SK-N-SH treated with all-trans-retinoic acid at 6 μM for 48 hours (cell line): ENCODE measurements at regions not wholly inside any gene's neighbourhood (a gene's known extent, or its start where the extent isn't known, plus 50 kb on each side); places are given as distances from the start of the nearest gene placed in this dataset.

ENCODE experiments used
- ATAC-seq: fragments of 200-7000 bp; cut with Tn5 transposase; 3 replicates; pipeline ENCODE4 v1.9.1; 2020; ENCODE audit warnings: mild to moderate bottlenecking, moderate library complexity
- ARNTL ChIP-seq: fragments of 450-650 bp; formaldehyde crosslinking; IDR thresholded peaks from 2 replicates; pipeline ENCODE4 v1.5.0; 2020; ENCODE audit warnings: low read depth, mild to moderate bottlenecking, moderate library complexity, borderline replicate concordance
- BACH2 ChIP-seq: fragments of 250-450 bp; sonication (Bioruptor Pico); IDR thresholded peaks from 2 replicates; pipeline ENCODE4 v1.9.0; 2021; ENCODE audit warnings: mild to moderate bottlenecking, borderline replicate concordance
- CREB5 ChIP-seq: fragments of 250-450 bp; sonication (Bioruptor Pico); IDR thresholded peaks from 2 replicates; pipeline ENCODE4 v1.5.1; 2020; ENCODE audit warnings: low read depth, mild to moderate bottlenecking, moderate library complexity
- CSDC2 ChIP-seq: fragments of 250-450 bp; sonication (Bioruptor Pico); IDR thresholded peaks from 2 replicates; pipeline ENCODE4 v1.5.0; 2020; ENCODE audit warnings: mild to moderate bottlenecking, moderate library complexity
- CSRNP3 ChIP-seq: fragments of 250-450 bp; sonication (Bioruptor Pico); IDR thresholded peaks from 2 replicates; pipeline ENCODE4 v1.5.1; 2021; ENCODE audit warnings: mild to moderate bottlenecking, moderate library complexity
- ESRRG ChIP-seq: fragments of 250-450 bp; sonication (Bioruptor Pico); IDR thresholded peaks from 2 replicates; pipeline ENCODE4 v1.6.1; 2021; ENCODE audit warnings: mild to moderate bottlenecking
- GLIS3 ChIP-seq: fragments of 250-450 bp; sonication (Bioruptor Pico); IDR thresholded peaks from 2 replicates; pipeline ENCODE4 v1.5.0; 2020; ENCODE audit warnings: mild to moderate bottlenecking, moderate library complexity
- ISL1 ChIP-seq: fragments of 250-450 bp; sonication (Bioruptor Pico); IDR thresholded peaks from 2 replicates; pipeline ENCODE4 v2.1.2; 2022; ENCODE audit warnings: mild to moderate bottlenecking, moderate library complexity
- OSR1 ChIP-seq: fragments of 250-450 bp; sonication (Bioruptor Pico); IDR thresholded peaks from 2 replicates; pipeline ENCODE4 v1.8.0; 2022; ENCODE audit warnings: moderate library complexity, mild to moderate bottlenecking, inconsistent platforms
- POU6F1 ChIP-seq: fragments of 250-450 bp; sonication (Bioruptor Pico); IDR thresholded peaks from 2 replicates; pipeline ENCODE4 v1.8.0; 2021; ENCODE audit warnings: low read depth, mild to moderate bottlenecking, moderate library complexity, borderline replicate concordance
- PPARA ChIP-seq: fragments of 250-450 bp; sonication (Bioruptor Pico); IDR thresholded peaks from 2 replicates; pipeline ENCODE4 v1.5.0; 2020; ENCODE audit warnings: mild to moderate bottlenecking, borderline replicate concordance
- RARB ChIP-seq: fragments of 250-450 bp; sonication (Bioruptor Pico); IDR thresholded peaks from 2 replicates; pipeline ENCODE4 v1.8.0; 2021; ENCODE audit warnings: mild to moderate bottlenecking, moderate library complexity
- SNAI2 ChIP-seq: fragments of 250-450 bp; sonication (Bioruptor Pico); IDR thresholded peaks from 2 replicates; pipeline ENCODE4 v1.5.0; 2020; ENCODE audit warnings: mild to moderate bottlenecking, moderate library complexity
- TCF4 ChIP-seq: fragments of 250-450 bp; sonication (Bioruptor Pico); IDR thresholded peaks from 2 replicates; pipeline ENCODE4 v1.8.0; 2021; ENCODE audit warnings: mild to moderate bottlenecking, moderate library complexity, borderline replicate concordance
- TOX ChIP-seq: fragments of 250-450 bp; sonication (Bioruptor Pico); IDR thresholded peaks from 2 replicates; pipeline ENCODE4 v1.8.0; 2021; ENCODE audit warnings: mild to moderate bottlenecking, moderate library complexity, borderline replicate concordance
- TSHZ2 ChIP-seq: fragments of 250-450 bp; sonication (Bioruptor Pico); IDR thresholded peaks from 2 replicates; pipeline ENCODE4 v1.5.0; 2020; ENCODE audit warnings: mild to moderate bottlenecking, moderate library complexity
- ZFP3 ChIP-seq: fragments of 250-450 bp; sonication (Bioruptor Pico); IDR thresholded peaks from 2 replicates; pipeline ENCODE4 v1.5.0; 2020; ENCODE audit warnings: mild to moderate bottlenecking, moderate library complexity
- ZFP30 ChIP-seq: fragments of 450-650 bp; formaldehyde crosslinking; IDR thresholded peaks from 2 replicates; pipeline ENCODE4 v1.5.0; 2022; ENCODE audit warnings: mild to moderate bottlenecking, moderate library complexity
- ZNF565 ChIP-seq: fragments of 450-650 bp; formaldehyde crosslinking; conservative IDR thresholded peaks from 2 replicates; pipeline ENCODE4 v1.5.0; 2020; ENCODE audit warnings: low read depth, mild to moderate bottlenecking, moderate library complexity
- ZNF70 ChIP-seq: fragments of 450-650 bp; formaldehyde crosslinking; IDR thresholded peaks from 2 replicates; pipeline ENCODE4 v1.5.0; 2020; ENCODE audit warnings: mild to moderate bottlenecking, moderate library complexity
- ZNF8 ChIP-seq: fragments of 450-650 bp; formaldehyde crosslinking; IDR thresholded peaks from 2 replicates; pipeline ENCODE4 v1.5.0; 2020; ENCODE audit warnings: mild to moderate bottlenecking, moderate library complexity

- TF ChIP-seq ZNF70 (no peak), RARB (CRISPR knock-in tag) (no peak)
These were observed 309.7 kb downstream of the TLE1 start (continued) for GRCh38 chr9:81379655-81380054.

GRCh38 chr9:81377921-81378320, 311.4 kb downstream of the TLE1 start:
- no peak for ATAC-seq
- TF ChIP-seq ZNF70 (no peak), CSDC2 (CRISPR knock-in tag) (no peak), CREB5 (CRISPR knock-in tag) (no peak)
- TF ChIP-seq, all 23 proteins: peak for 0

- no peak for ATAC-seq
- TF ChIP-seq RARB (CRISPR knock-in tag) (no peak), ZFP3 (CRISPR knock-in tag) (no peak), CREB5 (CRISPR knock-in tag) (no peak), ESRRG (CRISPR knock-in tag) (no peak), CSRNP3 (CRISPR knock-in tag) (no peak), CSDC2 (CRISPR knock-in tag) (no peak), ZFP30 (CRISPR knock-in tag) (no peak), POU6F1 (CRISPR knock-in tag) (no peak), TSHZ2 (no peak), ZNF8 (no peak), SNAI2 (CRISPR knock-in tag) (no peak), ARNTL (CRISPR knock-in tag) (no peak), GLIS3 (CRISPR knock-in tag) (no peak), BACH2 (CRISPR knock-in tag) (no peak), OSR1 (CRISPR knock-in tag) (no peak), PPARA (CRISPR knock-in tag) (no peak), TOX (no peak), ISL1 (CRISPR knock-in tag) (no peak), ZNF565 (CRISPR knock-in tag) (no peak), TCF4 (no peak)
These were observed 312.0 kb downstream of the TLE1 start for GRCh38 chr9:81377320-81377719.
